Stimulated activated CD4-positive, alpha-beta T cell treated with anti-CD3 and anti-CD28 coated beads, TNF-alpha, amount 100 ng/mL, for 4 hours (primary cell): ENCODE measurements at regions not wholly inside any gene's neighbourhood (a gene's known extent, or its start where the extent isn't known, plus 50 kb on each side); places are given as distances from the start of the nearest gene placed in this dataset.
A peak's percentile ranks its signal among the peaks of the same experiment; 100 is the strongest.
"Not testable (repeated sequence)": the region's sequence is repeated elsewhere in the genome, so short reads cannot be mapped to it uniquely, and the experiment has no call there.

Source experiments
- DNase-seq, 3 experiments: peaks; one replicate each; pipeline ENCODE4 v3.0.0-alpha.2; 2020; ENCODE audit warnings: low read depth in 3 of 3

- DNase-seq: not testable (repeated sequence)
Measured at GRCh38 chr7:76117306-76117991, 69.5 kb downstream of the MDH2 start.

DNA sequence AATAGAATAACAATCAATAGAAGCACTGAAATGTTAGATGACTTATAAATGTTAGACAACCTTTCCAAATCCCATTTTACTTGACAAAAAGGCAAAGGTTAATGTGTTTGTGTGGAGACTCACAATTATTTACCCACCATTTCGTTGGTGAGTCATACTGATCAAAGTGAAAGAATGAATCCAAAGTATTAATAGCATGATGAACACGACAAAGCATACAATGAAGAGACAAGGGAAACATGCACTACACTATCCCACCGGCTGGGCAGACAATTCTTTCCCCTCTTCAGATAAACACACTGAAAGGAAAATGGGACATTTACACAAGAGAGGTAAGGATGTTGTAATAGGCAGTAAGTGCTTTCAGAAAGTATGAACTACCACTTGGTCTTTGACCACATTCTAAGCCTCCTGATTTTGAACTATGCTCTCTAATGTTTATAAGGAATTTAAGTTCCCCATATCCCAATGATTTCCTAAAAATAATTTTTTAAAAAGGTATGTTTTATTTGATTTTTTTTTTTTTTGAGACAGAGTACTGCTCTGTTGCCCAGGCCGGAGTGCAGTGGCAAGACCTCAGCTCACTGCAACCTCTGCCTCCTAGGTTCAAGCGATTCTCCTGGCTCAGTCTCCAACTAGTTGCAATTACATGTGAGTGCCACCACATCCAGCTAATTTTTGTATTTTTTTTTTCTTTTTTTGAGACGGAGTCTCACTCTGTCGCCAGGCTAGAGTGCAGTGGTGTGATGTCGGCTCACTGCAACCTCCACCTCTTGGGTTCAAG is 70.5 kb downstream of the MDH2 start:
- DNase-seq: not testable (repeated sequence)

DNA sequence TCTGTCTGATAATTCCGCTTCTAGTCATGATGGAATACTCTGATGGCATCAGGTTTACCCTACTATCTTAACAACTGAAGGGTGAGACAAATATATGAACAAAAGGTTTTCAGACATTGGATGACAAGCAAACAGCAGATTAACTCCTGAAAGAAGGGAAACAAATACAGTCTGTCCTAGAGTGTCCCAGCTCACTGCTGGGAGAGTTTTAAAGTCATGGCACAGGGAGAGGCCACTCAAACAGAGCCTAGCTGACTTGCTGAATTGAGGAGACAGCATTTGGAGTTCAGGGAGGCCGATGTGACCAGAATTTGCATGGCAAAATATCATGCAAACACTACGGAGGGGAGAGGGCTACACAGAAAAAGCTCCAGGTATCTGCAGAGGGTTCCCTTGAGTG is 73.1 kb downstream of the MDH2 start:
- no peak for DNase-seq

- no peak for DNase-seq
Measured at GRCh38 chr7:76122516-76123239, 74.8 kb downstream of the MDH2 start.

DNA sequence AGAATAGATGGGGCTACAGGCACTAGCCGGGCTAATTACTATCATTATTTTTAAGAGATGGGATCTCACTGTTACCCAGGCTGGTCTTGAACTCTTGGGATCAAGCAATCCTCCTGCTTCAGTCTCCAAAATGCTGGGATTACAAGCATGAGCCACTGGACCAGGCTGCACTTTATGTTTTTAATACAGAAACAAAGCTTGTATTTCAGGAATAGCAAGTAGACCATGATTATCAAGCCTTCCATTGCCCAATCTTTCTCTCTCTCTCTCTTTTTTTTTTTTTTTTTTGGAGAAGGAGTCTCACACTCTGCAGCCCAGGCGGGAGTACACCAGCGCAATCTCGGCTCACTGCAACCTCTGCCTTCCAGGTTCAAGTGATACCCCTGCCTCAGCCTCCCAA is 75.4 kb downstream of the MDH2 start:
- DNase-seq: no peak

DNA sequence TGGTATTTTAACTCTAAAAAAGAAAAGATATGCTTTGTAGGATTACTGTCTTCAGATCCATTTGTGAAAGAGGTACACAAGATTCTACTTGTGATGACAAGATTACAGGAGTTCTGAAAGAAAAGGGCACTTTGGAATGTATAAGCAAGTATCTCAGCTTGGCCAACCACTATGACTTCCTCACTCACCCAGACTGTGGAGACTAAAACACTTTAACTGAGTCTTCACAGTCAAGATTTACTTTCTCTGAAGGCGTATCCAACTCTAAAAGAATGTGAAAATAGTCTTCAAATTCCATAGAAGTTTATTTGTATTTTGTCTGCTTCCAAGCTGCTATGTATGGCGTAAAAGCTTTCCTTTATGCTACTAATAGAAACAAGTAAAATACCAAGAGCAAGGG is 76.1 kb upstream of the SRRM3 start:
- DNase-seq: no peak

GRCh38 chr7:76126632-76127031 is 75.1 kb upstream of the SRRM3 start:
- no peak for DNase-seq

DNA sequence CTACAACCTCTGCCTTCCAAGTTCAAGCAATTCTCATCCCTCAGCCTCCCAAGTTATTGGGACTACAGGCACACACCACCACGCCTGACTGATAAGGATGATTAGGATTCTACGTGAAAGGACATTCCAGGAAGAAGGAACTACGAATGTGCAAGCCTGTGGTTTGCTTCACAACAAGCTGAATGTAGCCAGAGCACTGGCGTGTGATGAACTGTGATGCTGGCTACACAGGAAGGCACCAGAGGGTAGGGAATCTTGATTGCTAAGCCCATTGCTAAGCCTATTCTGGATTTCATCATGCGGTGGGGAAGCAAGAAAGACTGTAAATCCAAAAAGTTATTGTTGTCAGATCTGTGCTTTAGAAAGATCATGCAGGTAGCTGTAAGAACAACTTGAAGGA is 72.3 kb upstream of the SRRM3 start:
- DNase-seq: no peak

GRCh38 chr7:76129836-76130235 is 71.9 kb upstream of the SRRM3 start:
- no peak for DNase-seq

DNA sequence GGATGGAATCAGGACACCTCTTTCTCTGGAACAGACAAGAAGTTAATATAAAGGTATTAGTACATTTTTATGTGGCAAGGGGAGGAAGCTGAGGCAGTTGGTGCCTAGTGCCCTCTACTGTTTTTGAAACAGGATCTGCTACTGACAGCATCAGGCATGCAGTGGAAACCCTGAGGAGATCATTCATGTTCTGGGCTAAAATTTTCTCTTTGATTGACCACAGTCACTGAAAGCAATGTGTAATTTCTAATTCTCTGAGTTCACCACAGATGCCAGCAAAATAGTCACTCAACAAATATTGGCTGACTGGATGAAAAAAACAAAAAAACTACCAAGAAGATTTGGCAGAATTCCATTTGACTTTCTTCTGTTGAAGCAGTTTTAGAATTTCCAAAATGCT is 71.0 kb upstream of the SRRM3 start:
- DNase-seq: not testable (repeated sequence)

DNA sequence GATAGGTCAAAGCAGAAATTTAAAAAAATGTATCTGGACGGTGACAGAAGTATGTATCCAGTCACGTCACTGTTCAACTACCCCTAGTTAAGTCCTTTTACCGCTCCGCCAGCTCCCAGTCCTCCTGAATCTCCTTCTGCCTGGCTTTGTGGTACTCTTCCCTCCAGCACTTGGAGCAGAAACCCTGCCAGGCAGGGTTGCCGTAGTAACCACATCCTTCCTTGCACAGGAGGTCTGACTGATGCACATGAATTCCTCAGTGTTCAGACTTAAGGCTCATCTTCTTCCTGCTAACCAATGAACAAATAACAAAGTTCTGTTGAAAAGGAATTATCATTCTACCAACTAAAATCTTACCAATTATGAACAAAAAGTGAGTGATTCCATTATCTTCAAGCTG is 69.8 kb upstream of the SRRM3 start:
- DNase-seq: not testable (repeated sequence)

- no peak for DNase-seq
Measured at GRCh38 chr7:76133164-76133775, 68.4 kb upstream of the SRRM3 start.

- no peak for DNase-seq
Measured at GRCh38 chr7:76133839-76134238, 67.9 kb upstream of the SRRM3 start.

- not testable (repeated sequence) for DNase-seq
Measured at GRCh38 chr7:76135263-76135662, 66.4 kb upstream of the SRRM3 start.

DNA sequence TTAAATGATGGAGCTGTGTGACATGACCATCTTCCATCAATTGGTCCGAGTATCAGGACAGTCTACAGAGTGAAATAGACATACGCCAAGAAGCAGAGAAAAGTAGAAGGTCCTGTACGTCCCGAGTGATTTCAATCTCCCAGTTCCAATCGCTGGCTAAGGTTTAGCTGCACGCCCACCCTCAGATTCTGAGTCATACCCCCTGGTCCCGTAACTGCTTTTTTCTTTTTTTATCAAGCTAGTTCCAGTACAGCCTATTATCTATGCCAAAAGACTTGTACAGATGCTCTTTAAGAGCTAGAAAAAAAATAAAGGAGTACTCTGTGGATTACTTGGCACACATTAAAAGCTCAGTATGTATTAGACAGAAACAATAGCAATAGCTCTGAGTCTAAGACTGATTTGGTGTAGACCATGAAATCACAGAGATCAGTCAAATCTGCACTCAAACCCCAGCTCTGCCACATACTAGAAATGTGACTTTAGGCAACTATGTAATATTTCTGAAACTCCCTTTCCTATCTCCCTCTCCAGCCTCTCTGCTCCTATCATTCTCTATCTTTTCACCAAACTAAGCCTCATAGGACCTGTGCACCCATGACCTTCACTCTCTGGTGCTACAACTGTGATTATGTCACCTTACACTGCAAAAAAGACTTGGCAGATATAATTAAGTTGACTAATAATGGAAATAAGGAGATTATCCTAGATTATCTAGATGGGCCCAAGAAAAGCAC is 63.0 kb upstream of the SRRM3 start:
- DNase-seq: not testable (repeated sequence)

- DNase-seq: no peak
Measured at GRCh38 chr7:76139670-76140069, 62.0 kb upstream of the SRRM3 start.

GRCh38 chr7:76140259-76140658 is 61.4 kb upstream of the SRRM3 start:
- not testable (repeated sequence) for DNase-seq

- DNase-seq: peak in 1 of 3 experiments; percentile 2
Measured at GRCh38 chr7:76142861-76143260, 58.8 kb upstream of the SRRM3 start.

- DNase-seq: not testable (repeated sequence)
Measured at GRCh38 chr7:76144664-76145270, 56.9 kb upstream of the SRRM3 start.

DNA sequence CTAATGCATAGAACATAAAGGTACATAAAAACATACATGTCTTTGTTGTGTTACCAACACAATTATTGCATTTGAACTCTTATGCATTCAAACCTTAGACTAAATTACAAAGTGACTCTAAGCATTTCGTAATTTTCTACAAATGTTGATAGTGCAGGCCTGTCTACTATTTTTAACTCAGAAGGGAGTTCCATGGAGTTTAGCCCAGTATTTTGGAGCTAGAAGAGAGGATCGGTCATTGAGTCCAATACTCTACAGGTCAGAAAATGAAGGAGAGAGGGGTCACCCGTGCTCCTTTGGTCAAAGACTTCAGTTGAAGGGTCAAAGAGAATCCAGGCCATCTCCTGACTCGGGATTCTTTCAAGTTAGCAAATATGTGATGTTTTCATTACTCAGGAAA is 55.3 kb upstream of the SRRM3 start:
- DNase-seq: no peak

GRCh38 chr7:76148947-76149346 is 52.7 kb upstream of the SRRM3 start:
- DNase-seq: not testable (repeated sequence)
